Kidney (tissue), 13 donors: ENCODE measurements at regions not wholly inside any gene's neighbourhood (a gene's known extent, or its start where the extent isn't known, plus 50 kb on each side); places are given as distances from the start of the nearest gene placed in this dataset.
"Not testable (repeated sequence)": the region's sequence is repeated elsewhere in the genome, so short reads cannot be mapped to it uniquely, and the experiment has no call there.

ENCODE experiments used
- DNase-seq, 5 donors: peaks; one replicate each; pipeline ENCODE4 v3.0.0-alpha.2; 2013 to 2020
- FAIRE-seq: peaks from 2 replicates; lab custom pipeline; 2012; peaks lifted over from hg19 to GRCh38; lab: Jason Lieb, UNC
- H3K27ac ChIP-seq, 2 donors: one replicate each; pipeline ENCODE4 v1.7.0; 2013; ENCODE audit warnings: low read depth in 2 of 2, low read length in 2 of 2, inconsistent platforms in 1 of 2
- H3K27me3 ChIP-seq: one replicate; pipeline ENCODE4 v1.7.1; 2013; ENCODE audit warnings: low read length, inconsistent platforms; ENCODE audit not compliant: control insufficient read depth, insufficient read depth
- H3K36me3 ChIP-seq, 3 donors: one replicate each; pipeline versions ENCODE4 v1.7.0 to v1.7.1; 2013; ENCODE audit warnings: low read length in 3 of 3, control low read depth in 1 of 3, inconsistent platforms in 1 of 3; ENCODE audit not compliant: insufficient read depth in 3 of 3, control insufficient read depth in 2 of 3
- H3K4me1 ChIP-seq, 3 donors: one replicate each; pipeline versions ENCODE4 v1.7.0 to v1.7.1; 2013; ENCODE audit warnings: low read length in 3 of 3, inconsistent platforms in 1 of 3, low read depth in 1 of 3; ENCODE audit not compliant: control insufficient read depth in 2 of 3, insufficient read depth in 2 of 3
- H3K4me3 ChIP-seq, 3 donors: one replicate each; pipeline versions ENCODE4 v1.7.0 to v1.8.1; 2013; ENCODE audit warnings: low read length in 3 of 3, control low read depth in 1 of 3, inconsistent platforms in 1 of 3
- H3K9ac ChIP-seq, 3 donors: one replicate each; pipeline versions ENCODE4 v1.7.0 to v1.7.1; 2013; ENCODE audit warnings: low read length in 3 of 3, control low read depth in 1 of 3, inconsistent platforms in 1 of 3
- H3K9me3 ChIP-seq, 3 donors: one replicate each; pipeline versions ENCODE4 v1.7.0 to v1.7.1; 2013; ENCODE audit warnings: low read length in 3 of 3, control low read depth in 1 of 3, inconsistent platforms in 1 of 3; ENCODE audit not compliant: control insufficient read depth in 2 of 3, insufficient read depth in 1 of 3
- intact Hi-C: fragments of 100-400 bp; cut with DNase I; formaldehyde crosslinking; loops from one replicate; pipeline ENCODE4 v1.11.1; 2022
- TF ChIP-seq, protein P1 (sequence below): IDR thresholded peaks from 3 replicates; pipeline ENCODE4 v1.5.1; 2012; ENCODE audit warnings: mild to moderate bottlenecking, moderate library complexity, borderline replicate concordance; ENCODE audit not compliant: insufficient read depth; ENCODE audit errors: extremely low read depth
- donor health status: control.
- donor health status: control.
- donor health status: control.
- donor health status: control.
- donor health status: control.
- donor health status: DM: yes; HTN: yes; CAD: no.
- donor health status: Normal renal cell carcinoma (clear cell type).

DNA sequence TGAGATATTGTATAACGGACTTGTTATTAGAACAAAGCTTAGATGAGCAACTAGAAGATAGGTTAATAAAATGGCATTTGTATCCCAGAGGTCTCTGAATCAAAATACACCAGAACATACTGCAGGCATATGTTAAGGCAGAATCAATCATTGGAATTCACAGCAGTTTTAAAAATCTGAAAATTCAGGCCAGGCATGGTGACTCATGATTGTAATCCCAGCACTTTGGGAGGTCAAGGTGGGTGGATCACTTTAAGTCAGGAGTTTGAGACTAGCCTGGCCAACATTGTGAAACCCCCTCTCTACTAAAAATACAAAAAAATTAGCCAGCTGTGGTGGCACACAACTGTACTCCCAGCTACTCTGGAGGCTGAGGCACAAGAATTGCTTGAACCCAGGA lies 405.2 kb downstream of the ZEB2 start:
- no peak for DNase-seq
- peaks cover 0 to 5% (median 0%) of the 10 kb centered on the region in 3 donors for H3K9me3 ChIP-seq
- H3K9ac ChIP-seq: no peak overlapping the region
- H3K36me3 ChIP-seq: no peaks in the 10 kb centered on the region
- H3K27me3 ChIP-seq: no peaks in the 10 kb centered on the region
- intact Hi-C loops: no loop called here
- no peaks in the 10 kb centered on the region for H3K4me1 ChIP-seq
- no peak overlapping the region for H3K4me3 ChIP-seq
- H3K27ac ChIP-seq: no peak overlapping the region
- FAIRE-seq: no peak
- TF ChIP-seq, protein P1, sequence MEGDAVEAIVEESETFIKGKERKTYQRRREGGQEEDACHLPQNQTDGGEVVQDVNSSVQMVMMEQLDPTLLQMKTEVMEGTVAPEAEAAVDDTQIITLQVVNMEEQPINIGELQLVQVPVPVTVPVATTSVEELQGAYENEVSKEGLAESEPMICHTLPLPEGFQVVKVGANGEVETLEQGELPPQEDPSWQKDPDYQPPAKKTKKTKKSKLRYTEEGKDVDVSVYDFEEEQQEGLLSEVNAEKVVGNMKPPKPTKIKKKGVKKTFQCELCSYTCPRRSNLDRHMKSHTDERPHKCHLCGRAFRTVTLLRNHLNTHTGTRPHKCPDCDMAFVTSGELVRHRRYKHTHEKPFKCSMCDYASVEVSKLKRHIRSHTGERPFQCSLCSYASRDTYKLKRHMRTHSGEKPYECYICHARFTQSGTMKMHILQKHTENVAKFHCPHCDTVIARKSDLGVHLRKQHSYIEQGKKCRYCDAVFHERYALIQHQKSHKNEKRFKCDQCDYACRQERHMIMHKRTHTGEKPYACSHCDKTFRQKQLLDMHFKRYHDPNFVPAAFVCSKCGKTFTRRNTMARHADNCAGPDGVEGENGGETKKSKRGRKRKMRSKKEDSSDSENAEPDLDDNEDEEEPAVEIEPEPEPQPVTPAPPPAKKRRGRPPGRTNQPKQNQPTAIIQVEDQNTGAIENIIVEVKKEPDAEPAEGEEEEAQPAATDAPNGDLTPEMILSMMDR: no peak

DNA sequence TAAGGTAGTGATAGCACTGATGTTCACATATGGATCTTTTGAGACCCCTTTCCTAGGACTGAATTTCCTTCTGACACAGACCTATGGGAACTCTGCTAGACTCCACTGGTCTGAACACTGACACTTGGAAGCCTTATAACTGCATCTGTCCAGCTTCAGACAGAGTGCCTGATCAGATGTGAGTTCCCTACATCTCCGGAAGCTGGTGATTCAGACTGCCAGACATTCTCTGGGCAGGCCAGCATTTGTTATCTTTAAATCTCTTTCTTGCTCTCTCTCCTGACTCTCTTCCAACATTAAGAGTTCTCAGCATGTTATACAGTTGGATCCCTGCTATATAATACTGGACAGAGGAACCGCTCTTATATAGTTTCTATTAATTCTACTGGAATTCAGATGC lies 408.5 kb downstream of the ZEB2 start:
- no peak for FAIRE-seq
- H3K36me3 ChIP-seq: no peaks in the 10 kb centered on the region
- no peak overlapping the region for H3K9ac ChIP-seq
- no peaks in the 10 kb centered on the region for H3K27me3 ChIP-seq
- H3K27ac ChIP-seq: no peak overlapping the region
- intact Hi-C loops: no loop called here
- no peaks in the 10 kb centered on the region for H3K4me1 ChIP-seq
- H3K4me3 ChIP-seq: no peak overlapping the region
- no peak for DNase-seq
- H3K9me3 ChIP-seq: peaks cover 0 to 5% (median 0%) of the 10 kb centered on the region in 3 donors
- TF ChIP-seq, protein P1: no peak

DNA sequence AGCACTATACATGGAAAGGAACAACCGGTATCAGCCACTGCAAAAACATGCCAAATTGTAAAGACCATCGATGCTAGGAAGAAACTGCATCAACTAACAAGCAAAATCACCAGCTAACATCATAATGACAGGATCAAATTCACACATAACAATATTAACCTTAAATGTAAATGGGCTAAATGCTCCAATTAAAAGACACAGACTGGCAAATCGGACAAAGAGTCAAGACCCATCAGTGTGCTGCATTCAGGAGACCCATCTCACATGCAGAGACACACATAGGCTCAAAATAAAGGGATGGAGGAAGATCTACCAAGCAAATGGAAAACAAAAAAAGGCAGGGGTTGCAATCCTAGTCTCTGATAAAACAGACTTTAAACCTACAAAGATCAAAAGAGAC lies 413.8 kb downstream of the ZEB2 start:
- DNase-seq, FAIRE-seq, H3K4me1 ChIP-seq, H3K9ac ChIP-seq, H3K36me3 ChIP-seq, intact Hi-C loops, H3K4me3 ChIP-seq, H3K9me3 ChIP-seq, H3K27me3 ChIP-seq, H3K27ac ChIP-seq: not testable (repeated sequence)

DNA sequence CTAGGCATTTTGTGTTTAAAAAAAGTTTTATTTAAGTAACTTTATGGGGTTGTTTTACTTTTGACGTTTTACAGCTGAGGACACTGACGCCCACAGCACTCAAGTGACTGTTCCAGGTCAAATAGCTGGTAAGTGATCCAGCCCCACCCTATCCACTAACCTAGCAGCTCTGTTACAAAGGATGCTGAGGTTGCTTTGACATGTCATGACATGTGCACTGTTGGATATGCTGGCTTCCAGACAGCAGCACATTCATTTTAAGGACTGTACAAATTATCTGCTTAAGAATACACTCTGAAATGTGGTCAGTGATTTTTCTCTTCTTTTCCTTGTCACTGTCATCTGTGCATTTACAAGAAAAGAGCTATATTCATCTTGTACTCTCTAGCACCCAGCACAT lies 417.5 kb downstream of the ZEB2 start:
- H3K9ac ChIP-seq: no peak overlapping the region
- no peaks in the 10 kb centered on the region for H3K9me3 ChIP-seq
- no peak for FAIRE-seq
- no peaks in the 10 kb centered on the region for H3K27me3 ChIP-seq
- no peak overlapping the region for H3K27ac ChIP-seq
- intact Hi-C loops: no loop called here
- no peak for DNase-seq
- H3K4me3 ChIP-seq: no peak overlapping the region
- TF ChIP-seq, protein P1: no peak
- H3K36me3 ChIP-seq: no peaks in the 10 kb centered on the region
- no peaks in the 10 kb centered on the region for H3K4me1 ChIP-seq
